ENCODE measurements at regions not wholly inside any gene's neighbourhood (a gene's known extent, or its start where the extent isn't known, plus 50 kb on each side); places are given as distances from the start of the nearest gene placed in this dataset.

GRCh38 chr4:66169341-66169740, 499.1 kb upstream of the EPHA5 start:
- TF ChIP-seq CTCF (IDR thresholded peaks at IDR 0.05) (no peak), POLR2A (IDR thresholded peaks at IDR 0.05) (no peak)

Measured in breast epithelium (tissue), 3 donors.